HEK293 (cell line): ENCODE measurements at regions not wholly inside any gene's neighbourhood (a gene's known extent, or its start where the extent isn't known, plus 50 kb on each side); places are given as distances from the start of the nearest gene placed in this dataset.

Experiments used
- CTCF ChIA-PET: fragments of 350-600 bp; formaldehyde crosslinking; extraction: SDS; loops from one replicate; lab custom pipeline; 2021; ENCODE audit warnings: antibody characterized with exemption; lab: Yijun Ruan, JAX
- POLR2A ChIA-PET: fragments of 300-600 bp; formaldehyde crosslinking; extraction: SDS; loops from one replicate; lab custom pipeline; 2020; ENCODE audit warnings: antibody characterized with exemption, inconsistent platforms; lab: Yijun Ruan, JAX
- H3K27ac ChIP-seq: fragments of 200-500 bp; sonication (Bioruptor generic); 2 replicates; pipeline ENCODE4 v1.5.1; 2014; ENCODE audit warnings: low read depth, low read length, control low read depth, inconsistent platforms; ENCODE audit errors: extremely low read depth
- H3K36me3 ChIP-seq, 2 experiments: fragments of 200-500 bp in 1 of 2; sonication (Bioruptor generic) in 1 of 2; 1 replicate in 1 of 2; 2 replicates in 1 of 2; pipeline ENCODE4 v1.5.1; 2014 to 2017; ENCODE audit warnings: inconsistent platforms in 2 of 2, low read length in 2 of 2; ENCODE audit not compliant: control insufficient read depth in 2 of 2, insufficient read depth in 1 of 2
- H3K4me1 ChIP-seq: fragments of 200-500 bp; sonication (Bioruptor generic); 2 replicates; pipeline ENCODE4 v1.5.1; 2014; ENCODE audit warnings: mild to moderate bottlenecking, low read length, inconsistent platforms; ENCODE audit not compliant: control insufficient read depth, insufficient read depth
- H3K4me3 ChIP-seq: 2 replicates; pipeline ENCODE4 v1.5.1; 2011; ENCODE audit warnings: low read depth, mild to moderate bottlenecking, control low read depth, low read length, moderate library complexity
- H3K9me3 ChIP-seq: fragments of 200-500 bp; sonication (Bioruptor generic); 2 replicates; pipeline ENCODE4 v1.5.1; 2014; ENCODE audit warnings: low read depth, low read length, inconsistent platforms; ENCODE audit not compliant: control insufficient read depth, insufficient read depth
- ATF2 ChIP-seq: fragments of 450-650 bp; formaldehyde crosslinking; IDR thresholded peaks from 2 replicates; pipeline ENCODE4 v1.5.1; 2016; ENCODE audit warnings: missing biosample characterization, missing genetic modification characterization, low read depth
- BCL6B ChIP-seq: fragments of 450-650 bp; formaldehyde crosslinking; IDR thresholded peaks from 2 replicates; pipeline ENCODE4 v1.5.1; 2017; ENCODE audit warnings: missing biosample characterization, missing genetic modification characterization
- EGR2 ChIP-seq: fragments of 450-650 bp; formaldehyde crosslinking; IDR thresholded peaks from 2 replicates; pipeline ENCODE4 v1.5.1; 2016; ENCODE audit warnings: low read depth, missing biosample characterization, missing genetic modification characterization
- MEIS1 ChIP-seq: sonication (generic); formaldehyde crosslinking; IDR thresholded peaks from 2 replicates; pipeline ENCODE4 v1.8.1; 2022; ENCODE audit warnings: missing genetic modification reagents, mild to moderate bottlenecking, borderline replicate concordance
- REST ChIP-seq: fragments of 450-650 bp; formaldehyde crosslinking; IDR thresholded peaks from 2 replicates; pipeline ENCODE4 v1.5.1; 2016; ENCODE audit warnings: missing biosample characterization, missing genetic modification characterization
- SCRT2 ChIP-seq: fragments of 450-650 bp; formaldehyde crosslinking; IDR thresholded peaks from 2 replicates; pipeline ENCODE4 v1.5.1; 2016; ENCODE audit warnings: missing biosample characterization, missing genetic modification characterization
- ZBTB6 ChIP-seq: fragments of 450-650 bp; formaldehyde crosslinking; IDR thresholded peaks from 2 replicates; pipeline ENCODE4 v1.5.1; 2017; ENCODE audit warnings: missing biosample characterization, missing genetic modification characterization
- ZFHX2 ChIP-seq: fragments of 450-650 bp; formaldehyde crosslinking; conservative IDR thresholded peaks from 2 replicates; pipeline ENCODE4 v1.5.1; 2016; ENCODE audit warnings: missing biosample characterization, missing genetic modification characterization
- ZIC2 ChIP-seq: fragments of 450-650 bp; formaldehyde crosslinking; IDR thresholded peaks from 2 replicates; pipeline ENCODE4 v1.5.1; 2016; ENCODE audit warnings: missing biosample characterization, missing genetic modification characterization
- ZNF16 ChIP-seq: fragments of 450-650 bp; formaldehyde crosslinking; IDR thresholded peaks from 2 replicates; pipeline ENCODE4 v1.5.1; 2016; ENCODE audit warnings: low read depth, missing biosample characterization, missing genetic modification characterization
- ZNF184 ChIP-seq: fragments of 450-650 bp; IDR thresholded peaks from 2 replicates; pipeline ENCODE4 v1.5.1; 2018; ENCODE audit warnings: missing biosample characterization, mild to moderate bottlenecking, missing genetic modification characterization
- ZNF488 ChIP-seq: fragments of 450-650 bp; formaldehyde crosslinking; IDR thresholded peaks from 2 replicates; pipeline ENCODE4 v1.5.1; 2016; ENCODE audit warnings: missing biosample characterization, missing genetic modification characterization
- ZNF514 ChIP-seq: fragments of 450-650 bp; formaldehyde crosslinking; IDR thresholded peaks from 2 replicates; pipeline ENCODE4 v1.5.1; 2016; ENCODE audit warnings: missing biosample characterization, missing genetic modification characterization
- ZNF621 ChIP-seq: fragments of 450-650 bp; formaldehyde crosslinking; IDR thresholded peaks from 2 replicates; pipeline ENCODE4 v1.5.1; 2017; ENCODE audit warnings: missing biosample characterization, missing genetic modification characterization

- ChIA-PET POLR2A (no interaction called here), CTCF (interaction anchor here (0.6 kb wide), 1 partner anchor 155 kb away, joined by 5 read pairs; no protein-coding TSS in a partner anchor)
- peaks cover 3% of the 10 kb centered on the region; the same call in 1 of the 2 replicates for H3K4me1 ChIP-seq
- H3K9me3 ChIP-seq = no peaks in the 10 kb centered on the region
- H3K27ac ChIP-seq = no peak overlapping the region
- H3K36me3 ChIP-seq = no peaks in the 10 kb centered on the region
- H3K4me3 ChIP-seq = no peak overlapping the region
- TF ChIP-seq ZNF16 (no peak), EGR2 (tag by site-specific recombination) (0 out of 2 replicates have a peak, but pooled peaks have one; percentile 44), ZNF514 (tag by site-specific recombination) (no peak), ZNF488 (no peak), ZFHX2 (tag by site-specific recombination) (peak; percentile 49), ZNF184 (tag by site-specific recombination) (no peak), SCRT2 (tag by site-specific recombination) (no peak), BCL6B (no peak), ATF2 (tag by site-specific recombination) (no peak), REST (tag by site-specific recombination) (no peak)
Measured at GRCh38 chr3:72087420-72087819, 302.5 kb upstream of the PROK2 start.

GRCh38 chr3:72086743-72087087, 301.8 kb upstream of the PROK2 start:
- H3K27ac ChIP-seq = no peak overlapping the region
- peaks cover 3% of the 10 kb centered on the region; the same call in 1 of the 2 replicates for H3K4me1 ChIP-seq
- ChIA-PET POLR2A (no interaction called here), CTCF (interaction anchor here (0.6 kb wide), 1 partner anchor 156 kb away, joined by 5 read pairs; no protein-coding TSS in a partner anchor)
- H3K4me3 ChIP-seq = no peak overlapping the region
- no peaks in the 10 kb centered on the region for H3K9me3 ChIP-seq
- TF ChIP-seq ZIC2 (no peak), REST (tag by site-specific recombination) (no peak), ZBTB6 (tag by site-specific recombination) (no peak), ZNF621 (no peak), MEIS1 (CRISPR knock-in tag) (no peak)
- H3K36me3 ChIP-seq = no peaks in the 10 kb centered on the region
